ENCODE measurements at regions not wholly inside any gene's neighbourhood (a gene's known extent, or its start where the extent isn't known, plus 50 kb on each side); places are given as distances from the start of the nearest gene placed in this dataset.

GRCh38 chr12:13487326-13487725, 290.8 kb downstream of the EMP1 start:
- Histone ChIP-seq H3K79me2 (ENCODE audit: insufficient read depth, low read length) (no peaks in the 10 kb centered on the region), H3K4me2 (ENCODE audit: low read depth, low read length) (no peak overlapping the region), H3K4me3 (replicated peaks in 1 of 3; ENCODE audit: insufficient read depth in 1 of 3, low read depth in 2 of 3, low read length in 3 of 3) (no peak overlapping the region), H3K4me1 (ENCODE audit: insufficient read depth, low read length) (no peaks in the 10 kb centered on the region), H4K20me1 (ENCODE audit: insufficient read depth, low read length) (no peaks in the 10 kb centered on the region), H3K27ac (ENCODE audit: extremely low read length, insufficient read depth, low read length) (no peak overlapping the region), H3K36me3 (replicated peaks in 1 of 2; ENCODE audit: control insufficient read depth in 1 of 2, insufficient read depth in 2 of 2, low read length in 2 of 2) (no peaks in the 10 kb centered on the region), H3K27me3 (ENCODE audit: control insufficient read depth in 1 of 2, insufficient read depth in 2 of 2, low read length in 2 of 2) (peaks cover 0 to 2% of the 10 kb centered on the region in 2 experiments; a peak in 2 of 5 replicates), H3K9ac (ENCODE audit: insufficient read depth, low read depth, low read length) (no peak overlapping the region), H2AFZ (ENCODE audit: low read length) (no peak overlapping the region), H3K9me3 (ENCODE audit: low read length) (no peaks in the 10 kb centered on the region)
- BruUV-seq (replicated peaks): no TSS peak
- intact Hi-C loops (cut with micrococcal nuclease; ENCODE audit: unreplicated experiment) (no loop called here), in situ Hi-C loops (cut with HindIII; ENCODE audit: extremely low pct_ligation_motif_present, low pct_unique_long_range_greater_than_20kb) (no loop called here)
- WGBS (ENCODE audit: low lambda C conversion rate): 28% methylated on average over 7 of the region's 7 CpGs
- ChIA-PET CTCF (ENCODE audit: low intra/inter-chr PET ratio, low total read pairs) (no interaction called here), POLR2A (no interaction called here)
- ATAC-seq: no peak
- DNase-seq (ENCODE audit: low spot score): no peak
- TF ChIP-seq SRF (IDR thresholded peaks at IDR 0.05; ENCODE audit: low read depth, low read length) (no peak), ZNF563 (CRISPR knock-in tag; IDR thresholded peaks at IDR 0.05) (no peak), NFE2 (CRISPR knock-in tag; IDR thresholded peaks at IDR 0.05) (no peak), KLF6 (CRISPR knock-in tag; IDR thresholded peaks at IDR 0.05) (no peak), RFX1 (IDR thresholded peaks at IDR 0.05) (no peak), NFYC (CRISPR knock-in tag; IDR thresholded peaks at IDR 0.05) (no peak), ZNF562 (CRISPR knock-in tag; IDR thresholded peaks at IDR 0.05; ENCODE audit: borderline replicate concordance) (no peak), REL (CRISPR knock-in tag; conservative IDR thresholded peaks at IDR 0.05) (no peak)
- FAIRE-seq: no peak

- CTCF ChIA-PET (ENCODE audit: low intra/inter-chr PET ratio, low total read pairs): no interaction called here
- Histone ChIP-seq H4K20me1 (ENCODE audit: insufficient read depth, low read length) (no peaks in the 10 kb centered on the region), H3K4me2 (ENCODE audit: low read depth, low read length) (no peak overlapping the region), H3K79me2 (ENCODE audit: insufficient read depth, low read length) (no peaks in the 10 kb centered on the region), H3K9me3 (ENCODE audit: low read length) (no peaks in the 10 kb centered on the region), H3K4me1 (ENCODE audit: insufficient read depth, low read length) (no peaks in the 10 kb centered on the region), H3K27me3 (ENCODE audit: control insufficient read depth in 1 of 2, insufficient read depth in 2 of 2, low read length in 2 of 2) (peaks cover 0 to 2% of the 10 kb centered on the region in 2 experiments; a peak in 1 of 5 replicates), H2AFZ (ENCODE audit: low read length) (no peak overlapping the region), H3K4me3 (replicated peaks in 1 of 3; ENCODE audit: insufficient read depth in 1 of 3, low read depth in 2 of 3, low read length in 3 of 3) (no peak overlapping the region), H3K36me3 (replicated peaks in 1 of 2; ENCODE audit: control insufficient read depth in 1 of 2, insufficient read depth in 2 of 2, low read length in 2 of 2) (no peaks in the 10 kb centered on the region), H3K27ac (ENCODE audit: extremely low read length, insufficient read depth, low read length) (no peak overlapping the region), H3K9ac (ENCODE audit: insufficient read depth, low read depth, low read length) (no peak overlapping the region)
- 7% methylated on average over 3 of the region's 3 CpGs for WGBS (ENCODE audit: low lambda C conversion rate)
- BruUV-seq (replicated peaks): no TSS peak
- DNase-seq (ENCODE audit: low spot score) (no peak), FAIRE-seq (no peak), ATAC-seq (no peak)
- intact Hi-C loops (cut with micrococcal nuclease; ENCODE audit: unreplicated experiment): no loop called here
- POLR2A ChIA-PET: no interaction called here
- in situ Hi-C loops (cut with HindIII; ENCODE audit: extremely low pct_ligation_motif_present, low pct_unique_long_range_greater_than_20kb): no loop called here
- TF ChIP-seq HOXA3 (CRISPR knock-in tag; IDR thresholded peaks at IDR 0.05) (no peak), NFRKB (IDR thresholded peaks at IDR 0.05) (no peak), ZNF513 (CRISPR knock-in tag; conservative IDR thresholded peaks at IDR 0.05) (no peak), ZNF7 (CRISPR knock-in tag; IDR thresholded peaks at IDR 0.05) (no peak), NFE2 (CRISPR knock-in tag; IDR thresholded peaks at IDR 0.05) (no peak), ZNF142 (CRISPR knock-in tag; IDR thresholded peaks at IDR 0.05) (no peak), NCOA5 (CRISPR knock-in tag; IDR thresholded peaks at IDR 0.05) (no peak)
Observed at GRCh38 chr12:13486794-13487193, 290.3 kb downstream of the EMP1 start.

All from HepG2 (cell line).